ENCODE measurements at regions not wholly inside any gene's neighbourhood (a gene's known extent, or its start where the extent isn't known, plus 50 kb on each side); places are given as distances from the start of the nearest gene placed in this dataset.

- no peak for DNase-seq (ENCODE audit: low read depth)
Observed at GRCh38 chr6:21426841-21427490, 166.6 kb upstream of the SOX4 start.

GRCh38 chr6:21429291-21429690 is 164.3 kb upstream of the SOX4 start:
- DNase-seq (ENCODE audit: low read depth), result no peak

GRCh38 chr6:21431526-21431925 is 162.0 kb upstream of the SOX4 start:
- DNase-seq (ENCODE audit: low read depth), result no peak

- no peak for DNase-seq (ENCODE audit: low read depth)
Observed at GRCh38 chr6:21436625-21437024, 156.9 kb upstream of the SOX4 start.

- no peak for DNase-seq (ENCODE audit: low read depth)
Observed at GRCh38 chr6:21437581-21437980, 156.0 kb upstream of the SOX4 start.

GRCh38 chr6:21438237-21438985 is 155.1 kb upstream of the SOX4 start:
- peak; percentile 7 for DNase-seq (ENCODE audit: low read depth)

- DNase-seq (ENCODE audit: low read depth), result no peak
Observed at GRCh38 chr6:21438986-21439352, 154.6 kb upstream of the SOX4 start.

GRCh38 chr6:21441386-21441785 is 152.2 kb upstream of the SOX4 start:
- no peak for DNase-seq (ENCODE audit: low read depth)

GRCh38 chr6:21442874-21443273 is 150.7 kb upstream of the SOX4 start:
- no peak for DNase-seq (ENCODE audit: low read depth)

GRCh38 chr6:21444711-21445260 is 148.8 kb upstream of the SOX4 start:
- DNase-seq (ENCODE audit: low read depth), result no peak

GRCh38 chr6:21447987-21448386 is 145.6 kb upstream of the SOX4 start:
- DNase-seq (ENCODE audit: low read depth), result no peak

GRCh38 chr6:21448485-21449109 is 145.0 kb upstream of the SOX4 start:
- DNase-seq (ENCODE audit: low read depth), result no peak

- no peak for DNase-seq (ENCODE audit: low read depth)
Observed at GRCh38 chr6:21450149-21450548, 143.4 kb upstream of the SOX4 start.

GRCh38 chr6:21450628-21451027 is 142.9 kb upstream of the SOX4 start:
- DNase-seq (ENCODE audit: low read depth), result no peak

GRCh38 chr6:21451546-21452013 is 142.0 kb upstream of the SOX4 start:
- DNase-seq (ENCODE audit: low read depth), result no peak

- no peak for DNase-seq (ENCODE audit: low read depth)
Observed at GRCh38 chr6:21454262-21454661, 139.3 kb upstream of the SOX4 start.

- DNase-seq (ENCODE audit: low read depth), result no peak
Observed at GRCh38 chr6:21455071-21455470, 138.5 kb upstream of the SOX4 start.

GRCh38 chr6:21457647-21458046 is 135.9 kb upstream of the SOX4 start:
- no peak for DNase-seq (ENCODE audit: low read depth)

GRCh38 chr6:21459641-21460040 is 133.9 kb upstream of the SOX4 start:
- no peak for DNase-seq (ENCODE audit: low read depth)

GRCh38 chr6:21461844-21462518 is 131.6 kb upstream of the SOX4 start:
- no peak for DNase-seq (ENCODE audit: low read depth)

GRCh38 chr6:21462519-21462852 is 131.1 kb upstream of the SOX4 start:
- DNase-seq (ENCODE audit: low read depth), result no peak

GRCh38 chr6:21467091-21467490 is 126.5 kb upstream of the SOX4 start:
- DNase-seq (ENCODE audit: low read depth), result no peak

GRCh38 chr6:21468461-21468860 is 125.1 kb upstream of the SOX4 start:
- no peak for DNase-seq (ENCODE audit: low read depth)

Data from activated gamma-delta T cell treated with anti-CD3 and anti-CD28 coated beads, Interleukin-2, amount 50 U/mL, for 16 hours (primary cell).